GM12878 (cell line): ENCODE measurements at regions not wholly inside any gene's neighbourhood (a gene's known extent, or its start where the extent isn't known, plus 50 kb on each side); places are given as distances from the start of the nearest gene placed in this dataset.

ENCODE experiments used
- ATF3 ChIP-seq: IDR thresholded peaks from 2 replicates; pipeline ENCODE4 v1.6.1; 2011; ENCODE audit warnings: low read depth, mild to moderate bottlenecking, low read length, moderate library complexity, borderline replicate concordance; ENCODE audit errors: extremely low read depth
- NFIC ChIP-seq: IDR thresholded peaks from 2 replicates; pipeline ENCODE4 v1.6.1; 2012; ENCODE audit warnings: low read depth, mild to moderate bottlenecking, inconsistent platforms, low read length, moderate library complexity
- NR2C2 ChIP-seq: IDR thresholded peaks from 2 replicates; pipeline ENCODE4 v1.6.1; 2011; ENCODE audit warnings: borderline replicate concordance, low read depth; ENCODE audit not compliant: control insufficient read depth, insufficient read length
- POLR2A ChIP-seq: IDR thresholded peaks from 2 replicates; pipeline ENCODE4 v1.6.1; 2011; ENCODE audit warnings: low read depth, mild to moderate bottlenecking, low read length
- POLR2AphosphoS5 ChIP-seq: IDR thresholded peaks from 2 replicates; pipeline ENCODE4 v1.6.1; 2011; ENCODE audit warnings: mild to moderate bottlenecking, low read length, inconsistent platforms
- SMAD1 ChIP-seq: fragments of 450-650 bp; IDR thresholded peaks from 2 replicates; pipeline ENCODE4 v1.6.1; 2018; ENCODE audit warnings: mild to moderate bottlenecking, low read depth; ENCODE audit not compliant: partially characterized antibody
- TAF1 ChIP-seq: IDR thresholded peaks from 2 replicates; pipeline ENCODE4 v1.6.1; 2011; ENCODE audit warnings: mild to moderate bottlenecking, low read depth, low read length, borderline replicate concordance
- TCF3 ChIP-seq: IDR thresholded peaks from 2 replicates; pipeline ENCODE4 v1.6.1; 2012; ENCODE audit warnings: low read depth, mild to moderate bottlenecking, low read length, borderline replicate concordance; ENCODE audit not compliant: insufficient read depth
- TF ChIP-seq, protein P1 (sequence below): IDR thresholded peaks from 2 replicates; pipeline ENCODE4 v1.6.1; 2011; ENCODE audit warnings: low read depth, low read length, improper control_type of control experiment, borderline replicate concordance

DNA sequence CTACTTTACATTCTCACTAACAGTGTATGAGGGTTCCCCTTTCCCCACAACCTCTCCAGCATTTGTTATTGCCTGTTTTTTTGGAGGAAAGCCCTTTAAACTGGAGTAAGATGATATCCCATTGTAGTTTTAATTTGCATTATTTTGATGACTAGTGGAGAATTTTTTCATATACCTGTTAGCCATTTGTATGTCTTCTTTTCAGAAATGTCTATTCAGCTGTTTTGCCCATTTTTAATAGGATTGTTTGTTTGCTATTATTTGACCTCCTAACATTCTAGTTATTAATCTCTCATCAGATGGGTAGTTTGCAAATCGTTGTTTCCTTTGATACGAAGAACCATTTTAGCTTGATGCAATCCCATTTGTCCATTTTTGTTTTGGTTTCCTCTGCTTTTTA lies 165.0 kb downstream of the GLUL start:
- no peak for TF ChIP-seq POLR2AphosphoS5
- TF ChIP-seq TAF1, result no peak
- TF ChIP-seq TCF3, result no peak
- TF ChIP-seq NFIC, result no peak
- TF ChIP-seq, protein P1, sequence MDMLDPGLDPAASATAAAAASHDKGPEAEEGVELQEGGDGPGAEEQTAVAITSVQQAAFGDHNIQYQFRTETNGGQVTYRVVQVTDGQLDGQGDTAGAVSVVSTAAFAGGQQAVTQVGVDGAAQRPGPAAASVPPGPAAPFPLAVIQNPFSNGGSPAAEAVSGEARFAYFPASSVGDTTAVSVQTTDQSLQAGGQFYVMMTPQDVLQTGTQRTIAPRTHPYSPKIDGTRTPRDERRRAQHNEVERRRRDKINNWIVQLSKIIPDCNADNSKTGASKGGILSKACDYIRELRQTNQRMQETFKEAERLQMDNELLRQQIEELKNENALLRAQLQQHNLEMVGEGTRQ, result no peak
- TF ChIP-seq ATF3, result no peak
- TF ChIP-seq NR2C2, result no peak
- TF ChIP-seq POLR2A, result no peak
- no peak for TF ChIP-seq SMAD1
